Gastrocnemius medialis (tissue), 4 donors: ENCODE measurements at regions not wholly inside any gene's neighbourhood (a gene's known extent, or its start where the extent isn't known, plus 50 kb on each side); places are given as distances from the start of the nearest gene placed in this dataset.

ENCODE experiments used
- POLR2A ChIP-seq, 2 donors: fragments of 450-650 bp; IDR thresholded peaks; one replicate each; pipeline ENCODE4 v1.6.1; 2017; ENCODE audit warnings: antibody characterized with exemption in 2 of 2, mild to moderate bottlenecking in 2 of 2, moderate library complexity in 2 of 2
- TF ChIP-seq, protein P1 (sequence below), 5 experiments: fragments of 450-650 bp in 3 of 5; fragments of 200-600 bp in 2 of 5; sonication (generic) in 2 of 5; IDR thresholded peaks in 4 of 5; conservative IDR thresholded peaks in 1 of 5; 1 replicate in 4 of 5; 2 replicates in 1 of 5; pipeline ENCODE4 v1.5.1; 2016 to 2019; ENCODE audit warnings: antibody characterized with exemption in 5 of 5, mild to moderate bottlenecking in 3 of 5, moderate library complexity in 3 of 5

GRCh38 chr1:208332774-208333126 is 88.6 kb upstream of the PLXNA2 start:
- no peak for TF ChIP-seq POLR2A (IDR thresholded peaks at IDR 0.05)
- TF ChIP-seq, protein P1, sequence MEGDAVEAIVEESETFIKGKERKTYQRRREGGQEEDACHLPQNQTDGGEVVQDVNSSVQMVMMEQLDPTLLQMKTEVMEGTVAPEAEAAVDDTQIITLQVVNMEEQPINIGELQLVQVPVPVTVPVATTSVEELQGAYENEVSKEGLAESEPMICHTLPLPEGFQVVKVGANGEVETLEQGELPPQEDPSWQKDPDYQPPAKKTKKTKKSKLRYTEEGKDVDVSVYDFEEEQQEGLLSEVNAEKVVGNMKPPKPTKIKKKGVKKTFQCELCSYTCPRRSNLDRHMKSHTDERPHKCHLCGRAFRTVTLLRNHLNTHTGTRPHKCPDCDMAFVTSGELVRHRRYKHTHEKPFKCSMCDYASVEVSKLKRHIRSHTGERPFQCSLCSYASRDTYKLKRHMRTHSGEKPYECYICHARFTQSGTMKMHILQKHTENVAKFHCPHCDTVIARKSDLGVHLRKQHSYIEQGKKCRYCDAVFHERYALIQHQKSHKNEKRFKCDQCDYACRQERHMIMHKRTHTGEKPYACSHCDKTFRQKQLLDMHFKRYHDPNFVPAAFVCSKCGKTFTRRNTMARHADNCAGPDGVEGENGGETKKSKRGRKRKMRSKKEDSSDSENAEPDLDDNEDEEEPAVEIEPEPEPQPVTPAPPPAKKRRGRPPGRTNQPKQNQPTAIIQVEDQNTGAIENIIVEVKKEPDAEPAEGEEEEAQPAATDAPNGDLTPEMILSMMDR (IDR thresholded peaks at IDR 0.05 in 4 of 5, conservative IDR thresholded peaks at IDR 0.05 in 1 of 5): no peak
